HCT116 (cell line): ENCODE measurements at regions not wholly inside any gene's neighbourhood (a gene's known extent, or its start where the extent isn't known, plus 50 kb on each side); places are given as distances from the start of the nearest gene placed in this dataset.

ENCODE experiments used
- ATF3 ChIP-seq: IDR thresholded peaks from 2 replicates; pipeline ENCODE4 v1.6.1; 2012
- CEBPB ChIP-seq: IDR thresholded peaks from 2 replicates; pipeline ENCODE4 v1.6.1; 2012; ENCODE audit warnings: low read depth
- CTCF ChIP-seq, 3 experiments: fragments of 200-600 bp in 1 of 3; sonication (generic) in 1 of 3; IDR thresholded peaks in 2 of 3; conservative IDR thresholded peaks in 1 of 3; 2 replicates each; pipeline ENCODE4 v1.5.1; 2012 to 2017; ENCODE audit warnings: low read depth in 2 of 3, low read length in 2 of 3, antibody characterized with exemption in 1 of 3, borderline replicate concordance in 1 of 3, control low read depth in 1 of 3, mild to moderate bottlenecking in 1 of 3, mixed read lengths in 1 of 3, mixed run types in 1 of 3, moderate library complexity in 1 of 3; ENCODE audit not compliant: insufficient read depth in 1 of 3
- EGR1 ChIP-seq: IDR thresholded peaks from 2 replicates; pipeline ENCODE4 v1.6.1; 2012; ENCODE audit warnings: low read depth
- EZH2 ChIP-seq: fragments of 200-600 bp; sonication (generic); IDR thresholded peaks from 2 replicates; pipeline ENCODE4 v1.6.1; 2017; ENCODE audit warnings: antibody characterized with exemption, mixed run types
- MAX ChIP-seq: IDR thresholded peaks from 2 replicates; pipeline ENCODE4 v1.6.1; 2012
- POLR2A ChIP-seq: IDR thresholded peaks from 2 replicates; pipeline ENCODE4 v1.7.0; 2011; ENCODE audit warnings: borderline replicate concordance; ENCODE audit not compliant: insufficient read depth, insufficient read length; ENCODE audit errors: extremely low read depth
- POLR2AphosphoS5 ChIP-seq: IDR thresholded peaks from 2 replicates; pipeline ENCODE4 v1.6.1; 2011; ENCODE audit warnings: mild to moderate bottlenecking, low read depth, low read length, moderate library complexity
- RAD21 ChIP-seq: IDR thresholded peaks from 2 replicates; pipeline ENCODE4 v1.6.1; 2012; ENCODE audit warnings: low read depth, mild to moderate bottlenecking
- REST ChIP-seq: IDR thresholded peaks from 2 replicates; pipeline ENCODE4 v1.6.1; 2012; ENCODE audit warnings: low read depth
- SIN3A ChIP-seq: IDR thresholded peaks from 2 replicates; pipeline ENCODE4 v1.6.1; 2012; ENCODE audit warnings: low read depth
- SRF ChIP-seq: IDR thresholded peaks from 2 replicates; pipeline ENCODE4 v1.6.1; 2012; ENCODE audit warnings: low read depth
- YY1 ChIP-seq: IDR thresholded peaks from 2 replicates; pipeline ENCODE4 v1.6.1; 2011; ENCODE audit warnings: low read length, low read depth, moderate library complexity, mild to moderate bottlenecking; ENCODE audit not compliant: insufficient replicate concordance; ENCODE audit errors: extremely low read depth
- ZBTB33 ChIP-seq: IDR thresholded peaks from 2 replicates; pipeline ENCODE4 v1.6.1; 2011; ENCODE audit warnings: mild to moderate bottlenecking, low read length, moderate library complexity; ENCODE audit not compliant: insufficient replicate concordance; ENCODE audit errors: extremely low read depth

GRCh38 chr14:97077253-97077653, 280.1 kb downstream of the VRK1 start:
- TF ChIP-seq CTCF (IDR thresholded peaks at IDR 0.05 in 2 of 3, conservative IDR thresholded peaks at IDR 0.05 in 1 of 3; ENCODE audit: borderline replicate concordance in 1 of 3, insufficient read depth in 1 of 3, low read depth in 2 of 3, low read length in 2 of 3) (no peak), POLR2A (no peak), SRF (no peak), RAD21 (no peak), EGR1 (no peak), REST (no peak), POLR2AphosphoS5 (peak; percentile 49), ZBTB33 (no peak), CEBPB (no peak), MAX (no peak; the same call in 1 of the 2 replicates), EZH2 (no peak), ATF3 (no peak), YY1 (no peak), SIN3A (no peak)
